Activated gamma-delta T cell treated with Interleukin-2 at 50 U/mL for 16 hours (primary cell): ENCODE measurements at regions not wholly inside any gene's neighbourhood (a gene's known extent, or its start where the extent isn't known, plus 50 kb on each side); places are given as distances from the start of the nearest gene placed in this dataset.

Experiments used
- DNase-seq: peaks from one replicate; pipeline ENCODE4 v3.0.0-alpha.2; 2020

DNA sequence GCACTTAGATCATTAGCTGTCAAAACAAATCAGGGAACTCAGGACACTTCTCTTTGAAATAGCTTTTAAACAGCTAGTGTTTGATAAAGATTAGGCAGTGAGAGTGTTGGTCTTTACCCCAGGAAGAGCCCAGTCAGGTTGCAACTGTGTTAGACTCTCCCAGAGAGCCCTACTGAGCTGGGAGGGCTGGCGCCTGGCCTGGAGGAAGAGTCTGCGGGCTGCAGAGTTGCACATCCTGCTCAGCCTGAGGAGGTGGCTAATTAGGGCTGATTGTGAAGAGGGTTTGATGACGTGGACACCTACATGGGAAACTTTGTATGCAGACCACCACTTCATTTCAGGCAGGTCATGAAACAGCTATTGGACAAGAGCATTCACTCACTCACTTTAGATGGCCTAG is 112.0 kb downstream of the TMEM174 start:
- DNase-seq: no peak

DNA sequence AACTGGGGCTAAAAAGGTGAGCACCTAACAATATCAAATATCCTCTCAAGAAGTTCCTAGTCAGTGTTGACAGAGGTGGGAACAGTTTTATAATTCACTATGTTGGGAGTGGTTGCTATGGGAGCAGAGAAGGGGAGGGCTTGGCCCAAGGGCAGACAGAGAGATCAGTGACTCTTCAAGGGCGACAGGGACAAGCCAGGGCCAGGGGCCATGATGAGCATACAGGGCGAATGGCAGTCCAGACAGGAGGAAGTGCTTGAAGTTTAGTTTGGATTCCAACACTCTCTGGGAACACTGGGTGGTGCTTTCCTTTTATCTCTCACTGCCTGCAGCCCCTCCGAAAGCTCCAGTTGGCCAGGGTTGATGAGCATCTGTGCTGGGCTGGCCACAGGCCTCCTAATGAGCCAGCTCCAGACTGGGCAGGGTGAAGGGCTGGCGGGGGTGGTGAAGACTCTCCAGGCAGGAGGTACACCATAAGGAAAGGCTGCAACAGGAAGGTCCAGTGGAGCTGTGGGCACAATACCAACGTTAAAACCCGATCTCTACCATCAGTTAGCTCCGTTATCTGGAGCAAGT is 111.3 kb downstream of the TMEM174 start:
- DNase-seq: no peak

DNA sequence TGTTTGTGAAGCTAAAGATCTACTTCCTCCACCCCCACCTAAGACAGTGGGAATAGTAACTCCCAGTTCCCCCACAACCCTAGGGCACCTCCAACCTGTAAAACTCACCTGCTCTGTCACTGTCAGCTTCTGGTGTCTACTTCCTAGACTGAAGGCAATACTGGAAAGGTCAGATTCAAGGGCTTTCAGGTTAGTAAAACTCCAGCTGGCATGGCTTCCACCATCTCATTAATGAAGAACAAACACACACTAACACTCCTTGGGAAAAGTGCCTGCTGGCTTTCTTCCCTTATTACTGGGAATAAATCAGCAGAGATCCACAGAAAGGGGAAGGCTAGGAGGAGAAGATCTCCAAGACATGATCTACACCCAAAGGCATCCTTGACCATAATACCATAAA is 109.9 kb downstream of the TMEM174 start:
- DNase-seq: no peak

DNA sequence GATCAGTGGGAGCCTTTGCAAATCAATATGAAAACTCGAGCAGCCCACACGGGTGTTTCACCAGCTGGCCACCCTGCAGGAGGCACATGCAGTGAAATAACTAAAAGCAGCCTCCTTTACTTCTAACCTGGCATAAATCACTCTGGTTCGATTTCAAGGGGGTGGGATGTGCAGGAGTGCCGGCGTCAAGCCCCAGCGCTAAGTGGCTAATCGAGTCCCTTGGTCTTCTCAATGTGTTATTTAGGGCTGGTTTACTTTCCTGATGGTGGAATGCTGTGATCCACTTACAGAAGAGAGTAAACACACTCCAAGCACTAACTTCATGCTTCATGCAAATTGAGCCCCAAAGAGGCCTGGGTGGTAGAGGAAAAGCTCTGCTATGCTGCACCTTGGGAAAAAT is 109.4 kb downstream of the TMEM174 start:
- DNase-seq: no peak

DNA sequence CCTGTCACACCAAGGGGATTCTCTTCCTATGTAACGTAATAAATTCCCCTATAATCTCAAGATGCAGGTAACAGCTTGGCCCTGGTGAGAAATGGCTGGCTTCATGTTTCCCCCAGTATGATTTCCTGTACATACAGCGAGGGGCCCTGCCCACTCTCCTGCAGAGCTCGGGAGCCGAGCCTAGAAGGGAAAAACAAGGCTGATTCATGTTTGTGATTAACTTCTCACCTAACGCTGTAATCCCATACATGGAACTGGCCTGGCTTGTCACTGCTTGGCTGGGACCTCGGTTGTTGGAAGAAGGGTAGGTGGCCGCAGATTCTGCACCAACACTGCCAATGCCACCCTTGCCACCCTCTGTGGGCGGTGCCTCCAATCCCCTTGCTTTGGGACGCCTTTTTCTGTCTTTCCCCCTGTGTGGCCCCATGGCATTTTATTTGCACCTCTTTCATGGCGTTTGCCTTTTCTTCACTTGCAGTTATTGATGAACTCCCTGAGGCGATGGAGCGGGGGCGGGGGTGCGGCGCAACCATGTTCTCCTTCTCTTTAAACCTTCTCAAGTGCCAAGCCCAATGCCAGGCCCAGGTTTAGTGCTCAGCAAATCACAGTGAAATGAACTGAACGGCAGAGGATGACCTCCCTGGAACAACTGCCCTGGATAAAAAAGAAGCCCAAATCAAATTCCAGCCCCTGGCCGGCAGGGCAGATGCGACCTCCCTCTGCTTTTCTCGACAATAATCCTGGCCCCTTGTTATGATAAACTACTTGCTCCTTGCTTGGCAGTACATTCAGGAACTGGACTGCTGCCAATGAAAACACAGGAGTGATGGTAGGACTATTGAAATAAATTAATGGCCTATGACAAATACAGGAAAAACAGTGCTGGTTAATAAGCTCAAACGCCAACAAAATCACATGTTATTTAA is 108.1 kb downstream of the TMEM174 start:
- DNase-seq: no peak

DNA sequence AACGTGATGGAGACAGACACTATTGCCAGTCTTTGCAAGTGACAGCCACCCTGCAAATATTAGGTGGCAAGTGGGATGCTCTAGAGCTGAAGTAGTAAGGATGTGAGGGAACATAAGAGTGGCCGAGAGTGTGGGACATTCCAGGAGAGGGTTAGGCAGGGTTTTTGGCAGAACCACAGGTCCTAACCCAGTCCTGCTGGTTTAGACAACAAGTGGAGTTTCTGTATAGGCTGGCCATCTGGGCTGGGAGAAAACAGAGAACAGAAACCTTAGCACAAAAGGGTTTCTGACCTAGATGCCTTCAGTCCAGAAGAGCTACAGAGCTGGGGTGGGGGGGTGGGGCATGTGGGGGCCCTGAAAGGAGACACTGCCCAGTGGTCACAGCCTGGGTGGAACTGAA is 107.4 kb downstream of the TMEM174 start:
- no peak for DNase-seq

DNA sequence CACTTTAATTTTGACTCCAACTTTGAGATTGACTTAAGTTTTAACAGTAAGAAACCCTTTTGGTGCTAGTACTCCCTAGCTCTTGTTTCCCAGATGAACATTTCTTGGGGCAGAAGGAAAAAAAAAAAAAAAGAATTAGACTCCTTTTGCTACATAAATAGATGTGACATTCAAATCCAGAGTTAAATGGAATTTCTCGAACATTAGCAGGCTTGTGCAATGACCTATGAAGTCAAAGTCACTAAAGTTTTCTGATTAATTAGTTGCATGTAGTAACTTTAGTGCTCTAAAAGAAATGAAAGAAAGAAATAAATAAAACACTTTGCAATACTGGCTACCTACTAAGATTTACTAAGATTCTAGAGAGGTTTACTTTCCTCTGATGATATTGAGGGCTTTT is 106.8 kb downstream of the TMEM174 start:
- no peak for DNase-seq

DNA sequence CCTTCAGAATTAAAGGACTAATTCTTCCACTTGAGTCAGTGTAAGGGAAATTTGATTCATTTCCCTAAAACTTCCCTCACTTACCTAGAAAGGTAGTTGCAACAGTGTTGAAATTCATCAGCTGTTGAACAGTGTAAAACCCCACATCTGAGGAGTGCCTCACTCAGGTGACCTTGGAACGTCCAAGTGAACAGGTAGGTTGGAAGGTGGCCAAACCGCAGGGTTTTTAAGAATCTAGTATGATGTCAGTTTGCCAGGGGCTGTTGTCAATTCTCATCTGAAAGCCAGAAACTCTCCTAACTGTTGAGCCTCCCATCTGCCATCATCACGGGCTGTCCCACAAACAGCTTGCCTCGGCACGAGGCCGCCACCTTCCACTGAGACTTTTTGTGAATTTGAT is 105.7 kb downstream of the TMEM174 start:
- DNase-seq: no peak

DNA sequence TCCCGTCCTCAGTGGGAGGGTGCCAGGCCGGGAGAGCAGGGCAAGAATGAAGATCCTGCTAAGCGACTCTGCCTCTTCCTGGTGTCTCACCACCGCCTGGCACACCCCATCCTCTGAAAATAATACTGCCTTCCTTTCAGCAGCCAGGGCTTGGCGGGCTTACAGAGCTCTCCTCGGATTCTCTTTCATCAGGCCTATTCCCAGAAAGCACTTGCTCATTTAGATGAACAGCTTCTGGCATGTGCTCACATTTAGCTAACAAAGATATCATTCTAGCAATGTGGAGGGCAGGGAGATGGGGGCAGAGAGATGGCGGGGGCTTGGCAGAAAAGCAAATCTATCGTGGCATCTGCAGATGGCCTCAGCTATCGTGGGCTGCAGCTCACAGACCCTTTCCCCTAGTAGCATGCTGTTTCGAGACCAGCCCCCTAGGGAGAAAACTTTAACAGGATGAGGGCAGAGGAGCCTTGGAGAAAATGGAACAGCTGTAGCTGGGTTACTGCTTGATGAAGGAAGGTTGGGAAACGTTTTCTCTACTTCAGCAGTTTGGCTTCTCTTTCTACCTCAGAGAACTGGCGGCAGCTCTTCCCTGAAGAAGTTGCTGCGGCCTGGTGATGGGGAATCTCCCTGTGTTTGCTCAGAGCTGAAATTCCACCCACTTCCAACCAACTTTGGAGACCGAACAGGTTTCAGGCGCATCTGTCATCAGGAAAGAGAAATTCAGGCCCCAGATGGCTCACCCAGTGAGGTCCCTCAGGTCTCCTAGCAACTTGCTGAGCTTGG is 102.1 kb downstream of the TMEM174 start:
- DNase-seq: no peak

DNA sequence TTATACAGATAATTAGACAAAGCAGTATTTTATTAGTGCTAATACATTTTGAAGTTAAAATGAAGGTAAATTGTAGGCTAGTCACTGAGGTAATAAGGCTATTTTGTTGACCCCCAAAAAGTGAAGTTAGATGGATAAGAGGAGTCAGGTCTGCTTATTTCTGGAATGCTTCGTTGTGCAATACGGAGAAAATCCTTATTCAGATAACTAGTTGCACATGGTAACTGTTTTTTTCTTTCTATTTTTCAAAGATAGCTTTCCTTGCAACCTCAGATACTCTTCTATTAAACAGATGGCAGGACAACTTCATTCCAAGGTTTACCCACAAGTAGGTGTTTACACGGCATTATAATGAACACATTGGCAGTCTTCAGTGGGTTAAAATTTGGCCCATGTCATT is 101.1 kb downstream of the TMEM174 start:
- DNase-seq: no peak

DNA sequence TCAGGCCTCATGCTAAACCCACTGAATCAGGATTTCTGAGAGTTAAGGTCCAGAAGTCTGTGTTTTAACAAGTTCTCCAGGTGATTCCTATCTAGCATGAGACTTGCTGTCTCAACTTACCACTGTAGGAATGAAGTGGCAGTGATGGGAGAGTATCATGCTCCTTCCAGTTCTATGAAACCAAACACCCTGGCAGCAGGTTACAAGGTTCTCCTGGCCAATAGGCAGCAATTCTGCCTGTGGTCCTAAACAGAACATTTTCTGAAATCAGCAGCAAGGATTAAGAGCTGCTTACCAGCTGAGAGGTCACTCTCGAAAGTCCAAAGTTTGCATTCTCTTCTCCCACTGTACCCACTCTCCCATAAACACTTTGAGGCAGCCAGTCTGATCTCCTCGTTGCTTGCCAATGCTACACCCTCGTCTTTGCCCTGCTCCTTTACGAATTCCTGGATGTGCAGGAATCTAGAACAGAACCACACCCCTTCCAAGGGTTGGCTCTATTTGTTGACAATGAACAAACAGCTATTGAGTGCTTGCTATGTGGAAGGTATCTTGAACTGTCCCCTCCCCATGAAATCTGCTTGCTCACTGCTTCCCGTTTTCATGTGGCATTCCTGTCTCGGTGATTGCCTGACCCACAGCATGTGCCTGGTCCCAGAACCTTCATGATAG is 100.5 kb downstream of the TMEM174 start:
- no peak for DNase-seq

DNA sequence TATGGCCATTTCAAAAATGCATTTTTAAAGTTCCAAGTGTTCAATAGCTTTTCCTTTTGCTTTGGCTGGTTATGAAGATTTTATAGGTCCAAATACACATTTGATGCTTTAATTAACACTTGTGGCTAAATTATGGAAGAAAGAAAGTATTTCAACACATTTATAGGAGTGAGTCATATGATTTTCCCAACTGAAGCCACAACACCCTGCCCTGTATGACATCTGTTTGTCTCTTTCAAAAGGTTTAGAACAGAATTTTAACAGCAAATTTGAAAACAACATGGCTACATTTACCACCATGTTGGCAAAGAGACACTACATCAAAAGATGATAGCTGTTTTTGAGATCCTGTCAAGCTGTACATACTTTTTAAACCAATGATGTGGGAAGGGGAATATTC is 99.4 kb downstream of the TMEM174 start:
- DNase-seq: no peak

DNA sequence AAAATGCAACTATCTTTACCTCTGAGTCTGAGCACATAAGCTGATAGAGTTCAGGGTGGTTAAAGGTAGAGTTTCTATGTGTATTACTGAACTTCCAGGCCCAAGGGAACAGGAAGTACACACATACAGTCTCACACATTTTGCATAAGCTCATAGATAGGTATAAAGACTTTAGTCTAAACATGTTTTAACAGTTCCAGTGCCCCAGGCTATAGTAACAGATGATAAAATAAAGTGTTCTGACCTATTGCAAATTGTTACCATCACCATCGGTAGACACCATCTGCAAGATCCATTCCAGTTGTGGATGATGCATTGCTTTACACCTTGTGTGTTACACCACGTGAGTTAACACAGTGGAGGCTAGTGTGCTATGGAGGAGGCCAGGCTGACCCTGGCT is 95.8 kb downstream of the TMEM174 start:
- DNase-seq: no peak

DNA sequence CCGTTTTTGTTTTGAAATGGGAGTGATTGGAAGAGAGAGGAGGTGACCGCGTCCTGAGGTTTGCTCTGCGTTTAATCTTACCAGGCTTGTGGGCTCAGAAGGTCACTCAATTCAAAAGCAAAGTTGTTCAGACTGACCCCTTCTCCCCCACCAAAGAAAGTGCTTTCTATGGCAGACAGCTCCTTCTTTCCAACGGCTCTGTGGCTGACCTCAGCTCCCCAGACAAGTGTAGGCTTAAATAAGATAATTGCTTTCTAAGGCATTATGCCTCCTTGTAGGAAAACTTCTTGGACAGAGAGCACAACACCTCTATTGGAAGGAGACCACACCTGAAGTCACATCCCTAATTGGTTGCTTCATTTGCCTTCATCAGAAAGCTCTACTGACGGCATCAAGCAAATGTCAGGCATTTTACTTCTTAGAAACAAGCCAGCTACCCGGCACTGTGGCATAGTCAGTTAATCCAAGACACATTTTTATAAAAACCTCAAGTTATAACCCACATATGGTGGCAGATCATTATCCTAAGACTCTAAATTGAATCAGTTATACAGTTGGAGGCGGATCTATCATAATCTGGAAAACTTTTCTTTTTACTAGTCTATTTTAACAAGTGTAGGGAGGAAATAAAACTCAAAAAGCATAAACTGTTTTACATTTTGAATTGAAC is 94.9 kb downstream of the TMEM174 start:
- no peak for DNase-seq

DNA sequence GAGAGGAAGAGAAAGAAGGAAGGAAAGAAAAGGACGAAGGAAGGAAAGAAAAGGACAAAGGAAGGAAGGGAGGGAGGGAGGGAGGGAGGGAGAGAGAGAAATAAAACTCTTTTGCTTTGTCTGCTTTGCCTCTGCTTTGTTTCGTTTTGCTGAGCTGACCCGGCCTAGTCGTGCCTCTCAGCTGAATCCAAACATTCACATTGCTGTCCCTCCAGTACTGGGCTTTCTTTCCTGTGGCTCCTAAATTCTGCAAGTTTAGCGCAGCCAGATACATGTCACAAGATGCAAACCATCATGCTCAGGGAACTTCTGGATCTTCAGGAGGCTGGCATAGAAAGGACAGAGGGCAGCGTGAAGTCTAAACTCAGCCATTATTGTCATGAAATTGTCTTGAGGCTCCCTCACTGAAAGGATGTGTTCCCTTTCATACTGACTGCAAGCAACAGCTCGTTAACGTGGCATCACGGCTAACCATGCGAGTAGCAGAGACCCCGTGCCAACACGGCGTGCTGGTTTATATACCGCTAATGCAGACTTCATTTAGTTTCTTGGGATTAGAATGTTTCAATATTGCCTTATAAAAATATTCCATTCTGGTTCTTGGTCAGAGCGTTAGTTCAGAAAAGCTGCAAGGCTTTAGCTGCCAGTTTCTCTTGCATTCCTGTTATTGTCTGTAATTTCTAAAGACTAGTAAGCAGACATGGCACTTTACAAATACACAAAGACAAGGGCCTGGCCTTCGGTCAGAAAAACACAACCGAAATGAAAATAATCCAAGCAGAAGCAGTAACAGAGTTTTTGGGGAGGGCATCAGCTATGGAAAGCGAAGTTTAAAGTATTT is 94.2 kb downstream of the TMEM174 start:
- no peak for DNase-seq

DNA sequence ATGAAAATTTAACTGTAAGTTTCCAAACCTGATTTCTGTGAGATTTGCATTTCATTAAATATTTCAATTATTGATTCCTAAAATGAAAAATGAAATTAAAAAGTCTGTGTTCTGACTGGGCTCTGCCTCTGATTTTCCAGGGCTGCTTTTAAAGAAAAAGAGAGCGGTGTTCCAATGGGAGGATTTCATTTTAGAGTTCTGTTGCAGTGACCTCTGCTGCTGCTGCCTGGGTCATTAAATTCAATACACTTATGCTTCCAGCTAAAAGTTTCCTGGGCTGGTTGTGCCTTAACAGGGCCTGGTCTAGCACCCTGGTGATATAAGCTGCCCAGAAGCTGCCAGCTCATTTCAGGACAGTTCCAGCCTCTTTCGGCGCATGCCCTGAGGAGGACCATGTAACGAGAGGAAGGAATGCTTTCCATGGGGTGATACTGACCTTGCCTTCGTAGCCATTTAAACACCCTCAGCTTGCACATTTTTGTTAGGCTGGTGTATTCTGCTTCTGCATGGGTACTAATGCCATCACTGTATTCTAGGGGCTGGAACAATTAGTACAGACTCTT is 93.3 kb downstream of the TMEM174 start:
- no peak for DNase-seq

DNA sequence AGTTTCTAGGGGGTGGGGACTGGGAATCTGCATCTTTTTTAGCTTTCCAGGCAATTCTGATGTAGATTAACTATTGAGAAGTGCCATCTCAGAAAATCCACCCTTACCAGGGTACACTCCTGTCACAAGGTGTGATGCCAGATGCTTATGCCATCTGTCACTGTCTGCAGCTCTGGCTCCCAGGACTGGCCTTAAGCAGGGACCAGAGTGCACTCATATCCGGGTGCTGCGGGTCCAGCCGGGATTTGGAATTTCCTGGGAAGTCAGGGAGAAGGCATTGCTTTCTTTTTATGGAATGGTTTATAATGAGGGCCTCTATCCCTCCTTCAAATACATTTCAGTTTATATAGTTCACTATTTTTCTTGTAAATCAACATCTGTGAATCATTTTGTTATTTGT is 92.6 kb downstream of the TMEM174 start:
- no peak for DNase-seq

DNA sequence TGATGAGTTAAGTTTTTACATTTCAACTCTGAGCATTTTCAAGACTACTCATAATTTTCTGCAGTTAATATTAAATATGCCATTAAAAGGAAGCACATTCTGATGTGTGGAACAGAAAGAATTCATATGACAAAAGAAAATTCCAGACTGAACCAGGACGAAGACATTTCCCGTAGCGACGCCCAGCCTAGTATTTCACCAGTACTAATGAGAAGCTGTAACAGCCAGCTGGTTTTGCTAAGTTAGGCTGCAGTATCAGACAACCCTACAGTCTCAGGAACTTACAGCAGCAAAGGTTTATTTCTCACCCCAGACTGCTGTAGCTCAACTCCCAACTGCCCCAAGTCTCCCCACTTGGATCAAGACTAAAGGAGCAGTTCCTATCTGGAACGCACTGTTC is 91.6 kb downstream of the TMEM174 start:
- no peak for DNase-seq

DNA sequence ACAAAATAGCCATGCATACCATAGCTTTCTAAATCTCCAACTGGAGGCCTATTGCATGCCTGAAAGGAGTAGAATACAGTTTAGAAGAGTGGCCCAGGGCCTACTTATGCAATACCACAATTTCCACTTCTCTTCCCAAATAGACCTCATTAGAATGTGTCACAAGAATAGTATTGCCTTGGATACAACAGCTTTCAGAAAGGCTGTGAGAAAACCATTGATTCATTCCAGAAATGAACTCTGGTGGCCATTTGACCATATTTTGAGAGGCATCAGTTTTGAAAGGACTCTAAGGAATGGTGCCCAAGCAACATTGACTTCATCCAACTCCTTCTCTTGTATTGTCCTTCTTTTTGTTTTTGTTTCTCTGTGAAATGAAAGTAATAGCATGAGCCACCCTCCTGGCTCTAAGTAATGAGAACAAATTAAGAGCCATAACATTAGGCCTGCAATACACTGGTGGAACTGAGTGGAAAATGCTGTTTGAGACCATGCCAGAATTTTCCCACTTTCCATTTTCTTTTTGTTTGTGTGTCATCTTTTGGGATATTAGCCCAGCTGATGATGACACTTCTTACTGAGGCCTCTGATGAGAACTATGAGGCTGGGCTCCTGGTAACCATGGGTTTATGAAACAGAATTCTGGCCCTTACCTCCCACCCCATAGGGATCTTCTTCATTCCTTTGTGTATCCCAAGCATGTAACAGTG is 90.2 kb downstream of the TMEM174 start:
- DNase-seq: no peak

DNA sequence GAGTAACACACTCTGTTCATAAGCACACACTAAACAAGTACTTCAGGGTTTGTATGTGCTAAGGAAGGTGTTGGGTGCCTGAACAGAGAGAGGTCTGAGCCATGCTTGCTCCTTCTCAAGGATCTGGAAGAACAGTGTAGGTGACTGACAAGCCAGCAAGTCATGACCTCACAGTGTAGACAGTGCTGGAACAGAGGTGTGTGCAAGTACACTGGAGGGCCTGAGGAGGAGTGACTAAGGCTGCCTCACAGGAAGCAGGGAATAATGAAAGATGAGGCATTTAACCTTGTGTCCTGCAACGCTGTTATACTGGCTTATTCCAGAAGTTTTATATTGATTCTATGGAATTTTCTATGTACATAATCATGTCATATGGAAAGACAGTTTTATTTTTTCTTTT is 83.9 kb downstream of the TMEM174 start:
- DNase-seq: no peak

DNA sequence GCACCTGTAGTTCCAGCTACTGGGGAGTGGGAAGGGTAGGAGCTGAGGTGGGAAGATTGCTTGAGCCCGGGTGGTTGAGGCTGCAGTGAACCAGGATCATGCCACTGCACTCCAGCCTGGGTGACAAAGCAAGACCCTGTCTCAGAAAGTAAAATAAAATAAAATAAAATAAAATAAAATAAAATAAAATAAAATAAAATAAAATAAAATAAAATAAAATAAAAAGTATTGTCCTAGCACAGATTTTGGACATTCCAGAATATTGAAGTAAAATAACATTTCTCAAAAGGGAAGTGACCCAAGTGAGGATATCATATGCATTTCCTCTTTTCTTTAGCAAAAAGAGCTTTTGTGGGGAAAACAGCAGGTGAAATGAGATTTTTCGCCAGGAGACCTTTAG is 83.5 kb downstream of the TMEM174 start:
- no peak for DNase-seq
